ENCODE measurements at regions not wholly inside any gene's neighbourhood (a gene's known extent, or its start where the extent isn't known, plus 50 kb on each side); places are given as distances from the start of the nearest gene placed in this dataset.

- H3K4me2 ChIP-seq (ENCODE audit: insufficient read depth in 1 of 2, low read depth in 2 of 2, low read length in 2 of 2), result no peak overlapping the region
- H3K79me2 ChIP-seq (ENCODE audit: control insufficient read depth in 1 of 2, insufficient read depth in 2 of 2, low read length in 2 of 2), result no peaks in the 10 kb centered on the region
- 70% methylated on average over 2 of the region's 2 CpGs; no CpG with 5 or more reads in 1 of the 2 experiments for WGBS, 2 experiments (ENCODE audit: extremely low coverage in 1 of 2, insufficient coverage in 1 of 2, insufficient read length in 1 of 2, insufficient replicate concordance in 2 of 2, low coverage in 1 of 2, low lambda C conversion rate in 2 of 2, missing lambda C conversion rate in 1 of 2)
- no peak overlapping the region for H2AFZ ChIP-seq (ENCODE audit: low read length)
- H3K56ac ChIP-seq (replicated peaks; ENCODE audit: insufficient read length, low read depth, low read length), result no peak overlapping the region
- ChIA-PET CTCF (ENCODE audit: partially characterized antibody) (interaction anchor here (0.6 to 1.0 kb wide), 3 partner anchors 380 to 1435 kb away, joined by 3 to 5 read pairs (median 4); no protein-coding TSS in a partner anchor), POLR2A (ENCODE audit: partially characterized antibody) (interaction anchor here (0.7 to 1.0 kb wide), 2 partner anchors 16 to 266 kb away, joined by 3 to 5 read pairs; no protein-coding TSS in a partner anchor)
- no peak overlapping the region for H2BK12ac ChIP-seq (ENCODE audit: low read depth, low read length)
- no peak overlapping the region for H2BK5ac ChIP-seq (ENCODE audit: low read depth, low read length)
- TF ChIP-seq CREB1 (IDR thresholded peaks at IDR 0.05) (no peak), GTF2F1 (IDR thresholded peaks at IDR 0.05; ENCODE audit: borderline replicate concordance, low read depth, low read length) (no peak), CTCF (IDR thresholded peaks at IDR 0.05; ENCODE audit: control extremely low read depth in 1 of 3, insufficient read depth in 1 of 3, low read depth in 1 of 3, low read length in 3 of 3) (no peak), POLR2AphosphoS5 (IDR thresholded peaks at IDR 0.05; ENCODE audit: low read depth, low read length) (no peak), JUN (IDR thresholded peaks at IDR 0.05; ENCODE audit: low read depth, low read length) (no peak), POLR2A (IDR thresholded peaks at IDR 0.05; ENCODE audit: control extremely low read depth in 1 of 2, low read depth in 2 of 2, low read length in 2 of 2) (no peak), SIN3A (conservative IDR thresholded peaks at IDR 0.05 in 1 of 2, IDR thresholded peaks at IDR 0.05 in 1 of 2; ENCODE audit: low read depth in 1 of 2, low read length in 2 of 2) (no peak), NRF1 (IDR thresholded peaks at IDR 0.05; ENCODE audit: low read depth, low read length) (no peak), SIX5 (IDR thresholded peaks at IDR 0.05; ENCODE audit: low read depth, low read length) (no peak), CBX5 (IDR thresholded peaks at IDR 0.05; ENCODE audit: low read depth, low read length) (no peak), KDM5A (IDR thresholded peaks at IDR 0.05; ENCODE audit: low read length) (no peak), TAF7 (optimal IDR thresholded peaks at IDR 0.05; ENCODE audit: borderline replicate concordance, low read depth, low read length) (no peak)
- H4K5ac ChIP-seq (ENCODE audit: insufficient read length, low read depth, low read length), result no peak overlapping the region
- no peaks in the 10 kb centered on the region for H4K20me1 ChIP-seq (replicated peaks in 1 of 2; ENCODE audit: control insufficient read depth in 1 of 2, insufficient read depth in 2 of 2, low read length in 2 of 2)
- H3K9ac ChIP-seq (replicated peaks in 1 of 4; ENCODE audit: extremely low read depth in 1 of 4, low read depth in 3 of 4, low read length in 3 of 4), result no peak overlapping the region
- no peaks in the 10 kb centered on the region for H3K79me1 ChIP-seq (ENCODE audit: low read depth, low read length)
- no peak overlapping the region for H3K14ac ChIP-seq (ENCODE audit: insufficient read length)
- H2BK120ac ChIP-seq (replicated peaks; ENCODE audit: low read depth, low read length), result no peak overlapping the region
- H3K27ac ChIP-seq (ENCODE audit: low read depth, low read length), result no peak overlapping the region
- H3K4me3 ChIP-seq (ENCODE audit: extremely low read depth in 1 of 4, insufficient read depth in 2 of 4, low read depth in 3 of 4, low read length in 4 of 4), result no peak overlapping the region
- H3K36me3 ChIP-seq (ENCODE audit: control insufficient read depth in 2 of 4, insufficient read depth in 4 of 4, low read length in 3 of 4), result no peaks in the 10 kb centered on the region
- H4K8ac ChIP-seq (ENCODE audit: extremely low read depth, insufficient read depth, low read length), result no peak overlapping the region
- no peaks in the 10 kb centered on the region for H3K9me3 ChIP-seq (ENCODE audit: insufficient read depth in 2 of 2, low read depth in 1 of 2, low read length in 1 of 2)
- no peaks in the 10 kb centered on the region for H3K23me2 ChIP-seq (ENCODE audit: low read depth, low read length)
- no peak overlapping the region for H2BK20ac ChIP-seq (ENCODE audit: low read length)
- H2BK15ac ChIP-seq (ENCODE audit: low read length), result no peak overlapping the region
- H3K4ac ChIP-seq (replicated peaks; ENCODE audit: insufficient read length, low read depth, low read length), result no peak overlapping the region
- FAIRE-seq (no peak), DNase-seq (ENCODE audit: low read depth in 1 of 2, low spot score in 2 of 2) (no peak)
- no peak overlapping the region for H3K23ac ChIP-seq (ENCODE audit: insufficient read length)
- no peaks in the 10 kb centered on the region for H3K27me3 ChIP-seq (replicated peaks in 1 of 4; ENCODE audit: control insufficient read depth in 3 of 4, extremely low read depth in 1 of 4, insufficient read depth in 3 of 4, low read length in 3 of 4)
- H2AK5ac ChIP-seq (ENCODE audit: low read depth, low read length), result no peak overlapping the region
- H3K4me1 ChIP-seq (replicated peaks in 1 of 4; ENCODE audit: control insufficient read depth in 3 of 4, insufficient read depth in 4 of 4, low read length in 3 of 4), result 0 out of 7 replicates have a peak, but pooled peaks cover 0 to 2% (median 0%) of the 10 kb centered on the region in 4 experiments
- no peak overlapping the region for H4K91ac ChIP-seq (replicated peaks; ENCODE audit: insufficient read length, low read length)
- H3K18ac ChIP-seq (ENCODE audit: extremely low read depth, low read length), result no peak overlapping the region
These were observed 225.8 kb upstream of the ALCAM start for GRCh38 chr3:105140899-105141367.
